GM19455 (cell line): ENCODE measurements at regions not wholly inside any gene's neighbourhood (a gene's known extent, or its start where the extent isn't known, plus 50 kb on each side); places are given as distances from the start of the nearest gene placed in this dataset.
"Not testable (repeated sequence)": the region's sequence is repeated elsewhere in the genome, so short reads cannot be mapped to it uniquely, and the experiment has no call there.

Source experiments
- ATAC-seq: cut with Tn5 transposase; IDR thresholded peaks from one replicate; pipeline ENCODE4 v1.9.1; 2021; ENCODE audit not compliant: unreplicated experiment

- ATAC-seq = no peak
These were observed 205.8 kb upstream of the SLC38A2 start for GRCh38 chr12:46578190-46578982.

- ATAC-seq = no peak
These were observed 204.6 kb upstream of the SLC38A2 start for GRCh38 chr12:46577063-46577776.

GRCh38 chr12:46574847-46575246 lies 202.3 kb upstream of the SLC38A2 start:
- no peak for ATAC-seq

DNA sequence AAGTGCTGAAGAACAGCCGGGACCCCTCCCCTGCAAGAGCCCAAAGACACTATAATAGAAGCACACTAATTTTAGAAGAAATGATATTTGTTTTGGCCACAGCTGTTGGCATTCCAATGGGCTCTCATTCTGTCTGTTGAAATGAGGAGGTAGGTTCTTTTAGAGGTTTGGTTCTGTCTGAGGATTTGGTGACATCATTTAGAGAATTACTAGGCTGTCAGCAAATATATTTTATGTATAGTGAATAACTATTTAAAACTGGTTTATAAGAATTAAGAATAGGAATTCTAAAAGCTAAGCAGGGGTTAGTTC lies 200.7 kb upstream of the SLC38A2 start:
- no peak for ATAC-seq

DNA sequence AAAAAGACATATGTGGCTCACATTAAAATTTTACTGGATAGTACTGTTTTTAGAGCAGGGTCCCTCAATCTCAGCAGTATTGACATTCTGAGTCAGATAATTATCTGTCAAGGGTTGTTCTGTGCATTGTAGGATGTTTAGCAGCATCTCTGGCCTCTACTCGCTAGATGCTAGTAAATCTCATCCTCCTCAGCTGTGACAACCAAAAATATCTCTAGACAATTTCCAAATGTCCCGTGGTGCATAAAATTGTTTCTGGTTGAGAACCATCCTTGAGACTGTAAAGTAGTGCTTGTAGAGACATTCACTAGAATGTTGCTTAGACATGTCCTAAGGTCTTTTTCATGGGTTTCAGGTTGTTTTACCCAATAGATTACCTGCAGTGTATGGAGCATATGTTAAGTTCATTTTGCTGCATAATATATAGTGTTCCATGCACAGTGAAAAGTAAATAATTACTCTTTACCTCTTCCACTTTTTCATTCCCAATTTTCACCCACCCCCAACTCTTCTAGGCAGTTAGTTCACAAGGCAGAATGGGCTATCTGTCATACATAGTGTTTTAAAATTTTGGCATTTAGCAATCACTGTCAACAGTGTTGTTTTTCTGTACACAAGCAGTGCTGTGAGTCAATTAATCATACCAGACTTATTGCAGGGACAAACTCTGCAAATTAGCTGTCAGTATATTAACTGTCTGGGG lies 200.2 kb upstream of the SLC38A2 start:
- no peak for ATAC-seq

DNA sequence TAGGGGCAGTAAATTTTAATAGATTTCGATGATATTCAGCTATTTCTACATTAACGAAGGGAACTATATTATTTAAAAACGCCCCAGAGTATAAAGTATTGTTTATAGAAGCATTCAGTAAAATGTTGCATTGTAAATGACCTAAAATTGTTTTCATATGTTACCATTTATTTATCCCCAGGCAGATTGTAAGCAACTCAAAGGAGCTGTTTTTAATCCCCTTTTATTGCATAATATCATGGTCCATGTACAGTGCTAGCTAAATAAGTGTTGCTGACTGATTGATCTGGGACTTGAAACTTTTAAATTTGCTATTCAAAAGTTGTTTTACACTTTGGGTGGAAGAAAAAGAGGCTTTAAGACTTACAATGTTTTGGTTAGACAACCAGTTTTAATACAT lies 199.0 kb upstream of the SLC38A2 start:
- no peak for ATAC-seq

DNA sequence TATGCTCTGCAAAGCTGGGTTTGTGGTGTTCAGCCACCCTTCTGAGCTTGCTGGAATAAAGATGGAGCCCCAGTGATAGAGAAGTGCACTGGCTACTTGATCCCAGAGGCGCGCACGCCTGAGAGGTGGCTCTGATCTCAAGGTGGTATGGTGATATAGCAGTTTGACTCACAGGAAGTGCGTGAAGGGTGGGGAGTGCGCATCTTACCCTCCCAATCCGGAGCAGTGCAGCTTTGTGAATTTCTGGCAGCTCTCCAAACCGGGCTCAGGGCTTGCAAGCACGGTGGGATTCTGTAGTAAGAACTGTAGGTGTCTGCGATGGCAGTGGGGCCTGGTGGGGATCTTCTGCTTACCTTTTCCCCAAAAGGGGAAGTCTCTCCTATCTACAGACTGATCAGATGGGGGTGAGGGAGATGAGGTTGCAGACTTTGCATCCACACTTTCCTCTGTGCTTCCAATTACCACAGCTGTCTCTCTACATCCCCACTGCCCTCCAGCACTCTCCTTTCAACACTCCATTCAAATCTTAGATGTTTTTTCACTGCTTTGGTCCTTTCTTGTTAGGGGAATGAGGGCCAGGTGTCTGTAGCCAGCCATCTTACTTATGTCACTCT lies 197.4 kb upstream of the SLC38A2 start:
- no peak for ATAC-seq

GRCh38 chr12:46567667-46568066 lies 195.1 kb upstream of the SLC38A2 start:
- no peak for ATAC-seq

- ATAC-seq = no peak
These were observed 190.2 kb upstream of the SLC38A2 start for GRCh38 chr12:46562625-46563225.

- ATAC-seq = not testable (repeated sequence)
These were observed 189.4 kb upstream of the SLC38A2 start for GRCh38 chr12:46561769-46562624.

DNA sequence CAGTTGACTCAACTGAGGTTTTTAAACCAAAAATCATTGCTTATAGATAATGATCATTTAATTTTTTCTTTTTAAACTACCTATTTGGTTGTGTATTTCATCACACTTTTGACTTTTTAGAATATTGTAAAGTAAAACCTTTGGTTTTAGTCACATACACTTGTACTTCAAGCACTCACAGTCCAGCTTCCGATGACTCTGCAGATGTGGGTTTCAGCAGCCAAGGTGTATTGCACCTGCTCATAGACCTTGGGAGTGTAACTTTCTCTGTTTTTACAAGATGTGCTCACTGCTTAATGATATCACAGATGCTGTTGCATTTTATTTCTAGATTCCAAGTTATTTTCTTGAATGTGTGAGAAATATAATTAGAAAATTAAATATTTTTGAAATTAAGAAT lies 188.3 kb upstream of the SLC38A2 start:
- no peak for ATAC-seq

- no peak for ATAC-seq
These were observed 187.5 kb upstream of the SLC38A2 start for GRCh38 chr12:46560089-46560488.

- no peak for ATAC-seq
These were observed 186.7 kb upstream of the SLC38A2 start for GRCh38 chr12:46559311-46559710.

DNA sequence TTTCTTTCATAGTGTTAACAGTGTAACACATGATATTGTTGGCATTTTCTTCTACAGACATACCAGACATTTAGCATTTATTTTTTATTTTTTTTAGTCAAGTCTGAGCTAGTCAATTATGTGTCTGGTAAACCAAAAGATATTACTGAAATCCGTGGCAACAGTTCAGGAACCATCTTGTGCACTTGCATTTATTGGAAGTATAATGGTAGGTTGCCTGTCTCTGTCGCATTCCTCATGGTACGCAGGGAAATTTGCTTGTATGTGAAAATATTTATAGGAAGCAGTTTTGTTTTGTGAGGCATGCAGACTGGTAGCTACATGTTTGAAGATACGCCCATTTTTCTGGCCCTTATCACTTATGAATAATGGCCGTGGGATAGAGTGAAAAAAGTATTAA lies 186.1 kb upstream of the SLC38A2 start:
- ATAC-seq = no peak

- ATAC-seq = no peak
These were observed 185.2 kb upstream of the SLC38A2 start for GRCh38 chr12:46557539-46558373.

DNA sequence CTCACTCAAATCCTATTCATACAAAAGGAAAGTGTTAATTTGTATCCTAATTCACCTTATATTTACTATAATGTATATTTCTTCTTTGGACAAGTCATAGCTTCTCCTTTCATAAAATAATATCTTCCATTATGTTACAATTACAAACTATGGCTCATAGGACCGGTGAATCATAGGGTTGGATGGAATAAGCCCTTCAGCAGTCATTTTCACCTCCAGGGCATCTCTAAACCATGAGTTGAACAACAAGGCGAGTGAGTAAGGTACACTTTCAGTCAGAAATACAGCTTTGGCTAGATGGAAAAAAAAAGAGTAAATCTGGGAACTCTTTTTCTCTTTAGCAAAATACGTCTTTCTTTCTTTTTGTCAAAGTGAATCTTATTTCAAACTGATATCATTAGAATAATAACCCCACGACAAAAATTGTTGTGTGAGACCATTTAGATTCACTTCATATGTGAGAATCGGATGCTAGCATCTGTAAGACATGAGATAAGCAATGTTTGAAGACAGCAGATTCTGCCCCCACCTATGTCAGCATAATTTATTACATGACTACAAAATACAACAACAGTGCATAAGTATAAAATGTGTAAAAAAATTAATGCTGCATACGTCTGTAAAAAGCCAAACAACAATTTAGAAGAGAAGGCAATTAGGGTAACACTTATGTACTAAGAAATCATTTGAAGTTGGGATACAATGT lies 184.4 kb upstream of the SLC38A2 start:
- no peak for ATAC-seq

DNA sequence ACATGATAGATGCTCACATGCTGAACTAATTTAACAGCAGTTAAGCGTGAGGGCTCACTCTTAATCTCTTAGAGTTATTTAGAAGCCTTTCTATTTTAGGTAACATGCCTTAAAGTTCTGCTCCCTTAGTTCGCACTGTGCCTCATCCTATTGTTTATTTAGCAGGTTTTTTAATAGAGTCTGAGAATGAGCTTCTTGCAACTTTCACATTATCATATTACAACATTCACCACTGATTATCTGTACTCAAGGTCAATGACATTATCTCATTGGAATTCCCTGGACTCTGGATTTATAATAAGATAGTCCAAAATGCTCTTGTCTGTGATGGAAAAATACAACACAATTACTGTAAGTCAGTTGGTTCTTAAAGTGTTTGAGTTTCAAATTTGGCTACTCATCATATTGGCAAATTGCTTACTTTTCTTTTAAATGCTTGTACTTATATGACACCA lies 183.6 kb upstream of the SLC38A2 start:
- no peak for ATAC-seq

GRCh38 chr12:46555406-46555852 lies 182.9 kb upstream of the SLC38A2 start:
- ATAC-seq = no peak

DNA sequence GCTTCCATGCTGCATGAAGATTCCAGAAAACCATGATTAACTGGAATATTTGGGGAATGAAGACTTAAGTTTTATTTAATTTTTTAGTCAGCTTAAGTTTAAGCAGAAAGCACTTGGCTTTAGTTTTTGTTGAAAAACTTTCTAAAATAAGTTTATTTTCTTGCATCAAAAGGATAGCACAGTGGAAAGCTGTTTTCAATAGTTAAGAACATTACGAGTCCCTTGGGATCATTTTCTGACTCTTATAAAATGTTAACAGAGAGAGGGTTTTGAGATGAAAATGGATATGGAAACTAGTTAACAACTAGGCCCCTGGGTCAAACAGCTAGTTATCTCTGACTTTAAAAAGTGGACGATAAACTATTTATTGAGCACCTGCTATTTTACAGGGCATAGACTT lies 181.9 kb upstream of the SLC38A2 start:
- ATAC-seq = no peak
